Head of caudate nucleus (tissue), 42 donors: ENCODE measurements at regions not wholly inside any gene's neighbourhood (a gene's known extent, or its start where the extent isn't known, plus 50 kb on each side); places are given as distances from the start of the nearest gene placed in this dataset.

Experiments used
- DNase-seq, 42 donors: peaks; one replicate each; pipeline versions ENCODE4 v3.0.0 to v3.0.0-alpha.2; 2020 to 2021; ENCODE audit warnings: mixed read lengths in 7 of 42
- intact Hi-C: fragments of 100-400 bp; cut with DNase I; formaldehyde crosslinking; loops from one replicate; pipeline ENCODE4 v1.15.0; 2022

- peak in 1 of 42 donors; percentile 8 for DNase-seq
- intact Hi-C loops = no loop called here
These were observed 189.8 kb downstream of the DRD1 start for GRCh38 chr5:175254155-175254554.

- intact Hi-C loops = no loop called here
- peak in 15 of 42 donors; percentile 17 to 59 (median 29) for DNase-seq
These were observed 190.4 kb downstream of the DRD1 start for GRCh38 chr5:175253597-175253996.

GRCh38 chr5:175252234-175252805, 191.7 kb downstream of the DRD1 start:
- intact Hi-C loops = no loop called here
- no peak for DNase-seq

- no peak for DNase-seq
- intact Hi-C loops = no loop called here
These were observed 193.6 kb downstream of the DRD1 start for GRCh38 chr5:175250426-175250825.

- DNase-seq = no peak
- intact Hi-C loops = no loop called here
These were observed 195.5 kb downstream of the DRD1 start for GRCh38 chr5:175248416-175248905.

- intact Hi-C loops = no loop called here
These were observed 197.0 kb downstream of the DRD1 start for GRCh38 chr5:175246889-175247520.

GRCh38 chr5:175246242-175246888, 197.6 kb downstream of the DRD1 start:
- intact Hi-C loops = no loop called here
- peak in 22 of 42 donors; percentile 10 to 73 (median 40) for DNase-seq

More at GRCh38 chr5:175246889-175247520, 197.0 kb downstream of the DRD1 start:
- no peak for DNase-seq

- intact Hi-C loops = no loop called here
These were observed 200.5 kb downstream of the DRD1 start for GRCh38 chr5:175243441-175243840.

GRCh38 chr5:175242207-175242606, 201.8 kb downstream of the DRD1 start:
- DNase-seq = no peak
- intact Hi-C loops = no loop called here

More at GRCh38 chr5:175243441-175243840, 200.5 kb downstream of the DRD1 start:
- DNase-seq = no peak

- intact Hi-C loops = no loop called here
- DNase-seq = no peak
These were observed 205.7 kb downstream of the DRD1 start for GRCh38 chr5:175238326-175238725.

GRCh38 chr5:175236176-175236575, 207.8 kb downstream of the DRD1 start:
- intact Hi-C loops = no loop called here
- no peak for DNase-seq

- intact Hi-C loops = no loop called here
- DNase-seq = no peak
These were observed 208.6 kb downstream of the DRD1 start for GRCh38 chr5:175235251-175235960.

GRCh38 chr5:175230299-175230698, 213.7 kb downstream of the DRD1 start:
- intact Hi-C loops = no loop called here
- DNase-seq = no peak

- DNase-seq = no peak
- intact Hi-C loops = no loop called here
These were observed 217.5 kb downstream of the DRD1 start for GRCh38 chr5:175226506-175226905.

GRCh38 chr5:175223291-175223690, 220.7 kb downstream of the DRD1 start:
- DNase-seq = no peak
- intact Hi-C loops = no loop called here

- DNase-seq = no peak
- intact Hi-C loops = no loop called here
These were observed 221.4 kb downstream of the DRD1 start for GRCh38 chr5:175222621-175223020.

GRCh38 chr5:175220549-175220948, 223.4 kb downstream of the DRD1 start:
- DNase-seq = no peak
- intact Hi-C loops = no loop called here

- no peak for DNase-seq
- intact Hi-C loops = no loop called here
These were observed 224.6 kb downstream of the DRD1 start for GRCh38 chr5:175219366-175219765.

- no peak for DNase-seq
These were observed 227.0 kb downstream of the DRD1 start for GRCh38 chr5:175216991-175217390.

GRCh38 chr5:175215906-175216305, 228.1 kb downstream of the DRD1 start:
- intact Hi-C loops = no loop called here
- DNase-seq = peak in 40 of 42 donors; percentile 25 to 83 (median 54)

More at GRCh38 chr5:175216991-175217390, 227.0 kb downstream of the DRD1 start:
- intact Hi-C loops = no loop called here
